GM23338 (cell line): ENCODE measurements at regions not wholly inside any gene's neighbourhood (a gene's known extent, or its start where the extent isn't known, plus 50 kb on each side); places are given as distances from the start of the nearest gene placed in this dataset.

Source experiments
- ATAC-seq: fragments of 200-7000 bp; cut with Tn5 transposase; 3 replicates; pipeline ENCODE4 v1.9.1; 2020
- DNase-seq: peaks from one replicate; pipeline ENCODE4 v3.0.0-alpha.2; 2015; ENCODE audit warnings: low spot score
- H2AFZ ChIP-seq: fragments of 200-600 bp; sonication (generic); 2 replicates; pipeline ENCODE4 v1.8.0; 2016; ENCODE audit warnings: antibody characterized with exemption, mild to moderate bottlenecking, moderate library complexity
- H3F3A ChIP-seq: fragments of 200-600 bp; sonication (generic); replicated peaks from 2 replicates; pipeline ENCODE4 v1.8.0; 2017; ENCODE audit warnings: antibody characterized with exemption, mixed run types, low read depth
- H3K27ac ChIP-seq: fragments of 200-600 bp; sonication (generic); 2 replicates; pipeline ENCODE4 v1.6.1; 2016; ENCODE audit warnings: low read depth
- H3K27me3 ChIP-seq: fragments of 200-600 bp; sonication (generic); 2 replicates; pipeline ENCODE4 v1.8.0; 2016; ENCODE audit warnings: mild to moderate bottlenecking, mixed run types, moderate library complexity; ENCODE audit not compliant: insufficient read depth
- H3K36me3 ChIP-seq: fragments of 200-600 bp; sonication (generic); 2 replicates; pipeline ENCODE4 v1.8.0; 2016; ENCODE audit warnings: mild to moderate bottlenecking; ENCODE audit not compliant: insufficient read depth
- H3K4me1 ChIP-seq: fragments of 200-600 bp; sonication (generic); 2 replicates; pipeline ENCODE4 v1.8.0; 2016; ENCODE audit warnings: mild to moderate bottlenecking, moderate library complexity; ENCODE audit not compliant: insufficient read depth
- H3K4me2 ChIP-seq: fragments of 200-600 bp; sonication (generic); 2 replicates; pipeline ENCODE4 v1.7.1; 2017; ENCODE audit warnings: mixed run types
- H3K4me3 ChIP-seq: fragments of 200-600 bp; sonication (generic); 2 replicates; pipeline ENCODE4 v1.6.1; 2016; ENCODE audit warnings: mixed run types
- H3K79me2 ChIP-seq: fragments of 200-600 bp; sonication (generic); replicated peaks from 2 replicates; pipeline ENCODE4 v1.8.0; 2017; ENCODE audit warnings: mild to moderate bottlenecking; ENCODE audit not compliant: insufficient read depth
- H3K9me2 ChIP-seq: fragments of 200-600 bp; sonication (generic); 2 replicates; pipeline ENCODE4 v1.8.0; 2017; ENCODE audit not compliant: insufficient read depth
- H4K20me1 ChIP-seq: fragments of 200-600 bp; sonication (generic); replicated peaks from 2 replicates; pipeline ENCODE4 v1.8.0; 2017; ENCODE audit warnings: mild to moderate bottlenecking; ENCODE audit not compliant: insufficient read depth
- H3K27ac Mint-ChIP-seq: 2 replicates; pipeline ENCODE4 v1.8.0; 2020; ENCODE audit warnings: inconsistent platforms, mild to moderate bottlenecking, moderate library complexity, mixed read lengths
- H3K27me3 Mint-ChIP-seq: 3 replicates; pipeline ENCODE4 v1.8.0; 2022; ENCODE audit warnings: low read depth, mild to moderate bottlenecking, moderate library complexity, mixed read lengths, inconsistent platforms; ENCODE audit not compliant: insufficient read depth, poor library complexity
- H3K36me3 Mint-ChIP-seq: 3 replicates; pipeline ENCODE4 v1.8.0; 2021; ENCODE audit warnings: low read depth, mild to moderate bottlenecking, inconsistent platforms, moderate library complexity, mixed read lengths
- H3K4me1 Mint-ChIP-seq: 3 replicates; pipeline ENCODE4 v1.8.0; 2020; ENCODE audit warnings: mild to moderate bottlenecking, inconsistent platforms, mixed read lengths
- H3K4me3 Mint-ChIP-seq: 3 replicates; pipeline ENCODE4 v1.8.0; 2021; ENCODE audit warnings: moderate library complexity, mild to moderate bottlenecking, inconsistent platforms, mixed read lengths
- H3K9me3 Mint-ChIP-seq: 3 replicates; pipeline ENCODE4 v1.8.0; 2020; ENCODE audit warnings: moderate library complexity, mild to moderate bottlenecking, inconsistent platforms, mixed read lengths
- EZH2phosphoT487 ChIP-seq: fragments of 200-600 bp; sonication (generic); IDR thresholded peaks from one replicate; pipeline ENCODE4 v1.8.1; 2018; ENCODE audit warnings: antibody characterized with exemption; ENCODE audit not compliant: unreplicated experiment
- JUNB ChIP-seq: IDR thresholded peaks from one replicate; pipeline ENCODE4 v1.6.1; 2016; ENCODE audit warnings: antibody characterized with exemption; ENCODE audit not compliant: unreplicated experiment
- NANOG ChIP-seq: IDR thresholded peaks from 2 replicates; pipeline ENCODE4 v1.6.1; 2016; ENCODE audit warnings: antibody characterized with exemption, borderline replicate concordance
- POLR2AphosphoS5 ChIP-seq: IDR thresholded peaks from 2 replicates; pipeline ENCODE4 v1.6.1; 2016; ENCODE audit warnings: antibody characterized with exemption, low read depth
- STAT1 ChIP-seq: IDR thresholded peaks from one replicate; pipeline ENCODE4 v1.6.1; 2016; ENCODE audit warnings: antibody characterized with exemption; ENCODE audit not compliant: unreplicated experiment
- ZNF114 ChIP-seq: fragments of 250-450 bp; sonication (Bioruptor Pico); IDR thresholded peaks from 2 replicates; pipeline ENCODE4 v1.5.0; 2020; ENCODE audit warnings: mild to moderate bottlenecking, moderate library complexity
- ZNF331 ChIP-seq: fragments of 250-450 bp; sonication (Bioruptor Pico); IDR thresholded peaks from 2 replicates; pipeline ENCODE4 v1.5.0; 2020; ENCODE audit warnings: low read depth, mild to moderate bottlenecking, moderate library complexity
- TF ChIP-seq, protein P1 (sequence below): fragments of 250-450 bp; sonication (Bioruptor Pico); IDR thresholded peaks from 2 replicates; pipeline ENCODE4 v1.5.0; 2020; ENCODE audit warnings: mild to moderate bottlenecking, moderate library complexity
- TF ChIP-seq, protein P2 (sequence below), 2 experiments: fragments of 200-600 bp in 1 of 2; sonication (generic) in 1 of 2; conservative IDR thresholded peaks; 2 replicates each; pipeline versions ENCODE4 v1.5.1 to v1.6.1; 2016 to 2017; ENCODE audit warnings: antibody characterized with exemption in 2 of 2, low read depth in 2 of 2, mild to moderate bottlenecking in 2 of 2, moderate library complexity in 1 of 2
- TF ChIP-seq, protein P3 (sequence below): IDR thresholded peaks from one replicate; pipeline ENCODE4 v1.6.1; 2018; ENCODE audit warnings: antibody characterized with exemption; ENCODE audit not compliant: unreplicated experiment
- TF ChIP-seq, protein P4 (sequence below): IDR thresholded peaks from 2 replicates; pipeline ENCODE4 v1.6.1; 2016; ENCODE audit warnings: antibody characterized with exemption

DNA sequence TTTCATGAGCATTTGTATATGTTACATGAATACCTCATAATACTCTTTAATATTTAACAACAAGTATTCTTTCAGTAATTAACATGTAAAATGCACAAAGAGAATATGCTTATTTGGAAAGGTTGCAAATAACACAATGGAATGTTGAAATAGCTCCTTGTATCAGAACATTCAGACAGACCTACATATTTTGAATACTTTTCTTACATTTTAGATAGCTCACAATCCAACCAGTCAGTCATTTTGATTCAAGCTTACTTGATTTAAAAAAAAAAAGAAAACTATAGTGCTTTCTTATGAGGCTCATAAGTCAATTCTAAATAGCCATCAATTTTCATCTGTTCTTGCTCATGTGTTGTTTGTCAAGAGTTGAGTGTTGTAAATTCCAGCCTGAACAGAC is 518.8 kb downstream of the ADGRL2 start:
- TF ChIP-seq STAT1 = no peak
- no peak for TF ChIP-seq ZNF114 (CRISPR knock-in tag)
- no peak for TF ChIP-seq POLR2AphosphoS5
- TF ChIP-seq, protein P1, sequence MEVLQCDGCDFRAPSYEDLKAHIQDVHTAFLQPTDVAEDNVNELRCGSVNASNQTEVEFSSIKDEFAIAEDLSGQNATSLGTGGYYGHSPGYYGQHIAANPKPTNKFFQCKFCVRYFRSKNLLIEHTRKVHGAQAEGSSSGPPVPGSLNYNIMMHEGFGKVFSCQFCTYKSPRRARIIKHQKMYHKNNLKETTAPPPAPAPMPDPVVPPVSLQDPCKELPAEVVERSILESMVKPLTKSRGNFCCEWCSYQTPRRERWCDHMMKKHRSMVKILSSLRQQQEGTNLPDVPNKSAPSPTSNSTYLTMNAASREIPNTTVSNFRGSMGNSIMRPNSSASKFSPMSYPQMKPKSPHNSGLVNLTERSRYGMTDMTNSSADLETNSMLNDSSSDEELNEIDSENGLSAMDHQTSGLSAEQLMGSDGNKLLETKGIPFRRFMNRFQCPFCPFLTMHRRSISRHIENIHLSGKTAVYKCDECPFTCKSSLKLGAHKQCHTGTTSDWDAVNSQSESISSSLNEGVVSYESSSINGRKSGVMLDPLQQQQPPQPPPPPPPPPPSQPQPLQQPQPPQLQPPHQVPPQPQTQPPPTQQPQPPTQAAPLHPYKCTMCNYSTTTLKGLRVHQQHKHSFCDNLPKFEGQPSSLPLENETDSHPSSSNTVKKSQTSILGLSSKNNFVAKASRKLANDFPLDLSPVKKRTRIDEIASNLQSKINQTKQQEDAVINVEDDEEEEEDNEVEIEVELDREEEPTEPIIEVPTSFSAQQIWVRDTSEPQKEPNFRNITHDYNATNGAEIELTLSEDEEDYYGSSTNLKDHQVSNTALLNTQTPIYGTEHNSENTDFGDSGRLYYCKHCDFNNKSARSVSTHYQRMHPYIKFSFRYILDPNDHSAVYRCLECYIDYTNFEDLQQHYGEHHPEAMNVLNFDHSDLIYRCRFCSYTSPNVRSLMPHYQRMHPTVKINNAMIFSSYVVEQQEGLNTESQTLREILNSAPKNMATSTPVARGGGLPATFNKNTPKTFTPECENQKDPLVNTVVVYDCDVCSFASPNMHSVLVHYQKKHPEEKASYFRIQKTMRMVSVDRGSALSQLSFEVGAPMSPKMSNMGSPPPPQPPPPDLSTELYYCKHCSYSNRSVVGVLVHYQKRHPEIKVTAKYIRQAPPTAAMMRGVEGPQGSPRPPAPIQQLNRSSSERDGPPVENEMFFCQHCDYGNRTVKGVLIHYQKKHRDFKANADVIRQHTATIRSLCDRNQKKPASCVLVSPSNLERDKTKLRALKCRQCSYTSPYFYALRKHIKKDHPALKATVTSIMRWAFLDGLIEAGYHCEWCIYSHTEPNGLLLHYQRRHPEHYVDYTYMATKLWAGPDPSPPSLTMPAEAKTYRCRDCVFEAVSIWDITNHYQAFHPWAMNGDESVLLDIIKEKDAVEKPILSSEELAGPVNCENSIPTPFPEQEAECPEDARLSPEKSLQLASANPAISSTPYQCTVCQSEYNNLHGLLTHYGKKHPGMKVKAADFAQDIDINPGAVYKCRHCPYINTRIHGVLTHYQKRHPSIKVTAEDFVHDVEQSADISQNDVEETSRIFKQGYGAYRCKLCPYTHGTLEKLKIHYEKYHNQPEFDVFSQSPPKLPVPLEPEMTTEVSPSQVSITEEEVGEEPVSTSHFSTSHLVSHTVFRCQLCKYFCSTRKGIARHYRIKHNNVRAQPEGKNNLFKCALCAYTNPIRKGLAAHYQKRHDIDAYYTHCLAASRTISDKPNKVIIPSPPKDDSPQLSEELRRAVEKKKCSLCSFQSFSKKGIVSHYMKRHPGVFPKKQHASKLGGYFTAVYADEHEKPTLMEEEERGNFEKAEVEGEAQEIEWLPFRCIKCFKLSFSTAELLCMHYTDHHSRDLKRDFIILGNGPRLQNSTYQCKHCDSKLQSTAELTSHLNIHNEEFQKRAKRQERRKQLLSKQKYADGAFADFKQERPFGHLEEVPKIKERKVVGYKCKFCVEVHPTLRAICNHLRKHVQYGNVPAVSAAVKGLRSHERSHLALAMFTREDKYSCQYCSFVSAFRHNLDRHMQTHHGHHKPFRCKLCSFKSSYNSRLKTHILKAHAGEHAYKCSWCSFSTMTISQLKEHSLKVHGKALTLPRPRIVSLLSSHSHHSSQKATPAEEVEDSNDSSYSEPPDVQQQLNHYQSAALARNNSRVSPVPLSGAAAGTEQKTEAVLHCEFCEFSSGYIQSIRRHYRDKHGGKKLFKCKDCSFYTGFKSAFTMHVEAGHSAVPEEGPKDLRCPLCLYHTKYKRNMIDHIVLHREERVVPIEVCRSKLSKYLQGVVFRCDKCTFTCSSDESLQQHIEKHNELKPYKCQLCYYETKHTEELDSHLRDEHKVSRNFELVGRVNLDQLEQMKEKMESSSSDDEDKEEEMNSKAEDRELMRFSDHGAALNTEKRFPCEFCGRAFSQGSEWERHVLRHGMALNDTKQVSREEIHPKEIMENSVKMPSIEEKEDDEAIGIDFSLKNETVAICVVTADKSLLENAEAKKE (CRISPR knock-in tag) = no peak
- TF ChIP-seq JUNB = no peak
- no peak for TF ChIP-seq NANOG
- TF ChIP-seq, protein P2, sequence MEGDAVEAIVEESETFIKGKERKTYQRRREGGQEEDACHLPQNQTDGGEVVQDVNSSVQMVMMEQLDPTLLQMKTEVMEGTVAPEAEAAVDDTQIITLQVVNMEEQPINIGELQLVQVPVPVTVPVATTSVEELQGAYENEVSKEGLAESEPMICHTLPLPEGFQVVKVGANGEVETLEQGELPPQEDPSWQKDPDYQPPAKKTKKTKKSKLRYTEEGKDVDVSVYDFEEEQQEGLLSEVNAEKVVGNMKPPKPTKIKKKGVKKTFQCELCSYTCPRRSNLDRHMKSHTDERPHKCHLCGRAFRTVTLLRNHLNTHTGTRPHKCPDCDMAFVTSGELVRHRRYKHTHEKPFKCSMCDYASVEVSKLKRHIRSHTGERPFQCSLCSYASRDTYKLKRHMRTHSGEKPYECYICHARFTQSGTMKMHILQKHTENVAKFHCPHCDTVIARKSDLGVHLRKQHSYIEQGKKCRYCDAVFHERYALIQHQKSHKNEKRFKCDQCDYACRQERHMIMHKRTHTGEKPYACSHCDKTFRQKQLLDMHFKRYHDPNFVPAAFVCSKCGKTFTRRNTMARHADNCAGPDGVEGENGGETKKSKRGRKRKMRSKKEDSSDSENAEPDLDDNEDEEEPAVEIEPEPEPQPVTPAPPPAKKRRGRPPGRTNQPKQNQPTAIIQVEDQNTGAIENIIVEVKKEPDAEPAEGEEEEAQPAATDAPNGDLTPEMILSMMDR (conservative IDR thresholded peaks at IDR 0.05; ENCODE audit: low read depth in 2 of 2) = no peak
- TF ChIP-seq, protein P3, sequence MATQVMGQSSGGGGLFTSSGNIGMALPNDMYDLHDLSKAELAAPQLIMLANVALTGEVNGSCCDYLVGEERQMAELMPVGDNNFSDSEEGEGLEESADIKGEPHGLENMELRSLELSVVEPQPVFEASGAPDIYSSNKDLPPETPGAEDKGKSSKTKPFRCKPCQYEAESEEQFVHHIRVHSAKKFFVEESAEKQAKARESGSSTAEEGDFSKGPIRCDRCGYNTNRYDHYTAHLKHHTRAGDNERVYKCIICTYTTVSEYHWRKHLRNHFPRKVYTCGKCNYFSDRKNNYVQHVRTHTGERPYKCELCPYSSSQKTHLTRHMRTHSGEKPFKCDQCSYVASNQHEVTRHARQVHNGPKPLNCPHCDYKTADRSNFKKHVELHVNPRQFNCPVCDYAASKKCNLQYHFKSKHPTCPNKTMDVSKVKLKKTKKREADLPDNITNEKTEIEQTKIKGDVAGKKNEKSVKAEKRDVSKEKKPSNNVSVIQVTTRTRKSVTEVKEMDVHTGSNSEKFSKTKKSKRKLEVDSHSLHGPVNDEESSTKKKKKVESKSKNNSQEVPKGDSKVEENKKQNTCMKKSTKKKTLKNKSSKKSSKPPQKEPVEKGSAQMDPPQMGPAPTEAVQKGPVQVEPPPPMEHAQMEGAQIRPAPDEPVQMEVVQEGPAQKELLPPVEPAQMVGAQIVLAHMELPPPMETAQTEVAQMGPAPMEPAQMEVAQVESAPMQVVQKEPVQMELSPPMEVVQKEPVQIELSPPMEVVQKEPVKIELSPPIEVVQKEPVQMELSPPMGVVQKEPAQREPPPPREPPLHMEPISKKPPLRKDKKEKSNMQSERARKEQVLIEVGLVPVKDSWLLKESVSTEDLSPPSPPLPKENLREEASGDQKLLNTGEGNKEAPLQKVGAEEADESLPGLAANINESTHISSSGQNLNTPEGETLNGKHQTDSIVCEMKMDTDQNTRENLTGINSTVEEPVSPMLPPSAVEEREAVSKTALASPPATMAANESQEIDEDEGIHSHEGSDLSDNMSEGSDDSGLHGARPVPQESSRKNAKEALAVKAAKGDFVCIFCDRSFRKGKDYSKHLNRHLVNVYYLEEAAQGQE = no peak
- no peak for TF ChIP-seq EZH2phosphoT487
- no peak for TF ChIP-seq ZNF331
- TF ChIP-seq, protein P4, sequence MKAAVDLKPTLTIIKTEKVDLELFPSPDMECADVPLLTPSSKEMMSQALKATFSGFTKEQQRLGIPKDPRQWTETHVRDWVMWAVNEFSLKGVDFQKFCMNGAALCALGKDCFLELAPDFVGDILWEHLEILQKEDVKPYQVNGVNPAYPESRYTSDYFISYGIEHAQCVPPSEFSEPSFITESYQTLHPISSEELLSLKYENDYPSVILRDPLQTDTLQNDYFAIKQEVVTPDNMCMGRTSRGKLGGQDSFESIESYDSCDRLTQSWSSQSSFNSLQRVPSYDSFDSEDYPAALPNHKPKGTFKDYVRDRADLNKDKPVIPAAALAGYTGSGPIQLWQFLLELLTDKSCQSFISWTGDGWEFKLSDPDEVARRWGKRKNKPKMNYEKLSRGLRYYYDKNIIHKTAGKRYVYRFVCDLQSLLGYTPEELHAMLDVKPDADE = no peak
- H3K36me3 Mint-ChIP-seq = no peaks in the 10 kb centered on the region
- no peaks in the 10 kb centered on the region for H3K9me3 Mint-ChIP-seq

More for the DNA sequence above, 518.8 kb downstream of the ADGRL2 start:
- no peak overlapping the region for H3K4me3 Mint-ChIP-seq
- H3K27ac Mint-ChIP-seq = no peak overlapping the region
- H3K27me3 ChIP-seq = no peaks in the 10 kb centered on the region
- H3K36me3 ChIP-seq = no peaks in the 10 kb centered on the region
- H4K20me1 ChIP-seq = no peaks in the 10 kb centered on the region
- no peaks in the 10 kb centered on the region; the same call in 1 of the 2 replicates for H3K9me2 ChIP-seq
- no peaks in the 10 kb centered on the region for H3F3A ChIP-seq
- no peaks in the 10 kb centered on the region for H3K4me1 ChIP-seq
- H3K27ac ChIP-seq = no peak overlapping the region
- no peak overlapping the region for H3K4me2 ChIP-seq
- no peaks in the 10 kb centered on the region for H3K27me3 Mint-ChIP-seq
- DNase-seq (no peak), ATAC-seq (no peak)
- no peaks in the 10 kb centered on the region for H3K79me2 ChIP-seq
- H2AFZ ChIP-seq = no peak overlapping the region
- no peaks in the 10 kb centered on the region for H3K4me1 Mint-ChIP-seq
- H3K4me3 ChIP-seq = no peak overlapping the region
